Hypothalamus (tissue), 51 donors: ENCODE measurements at regions not wholly inside any gene's neighbourhood (a gene's known extent, or its start where the extent isn't known, plus 50 kb on each side); places are given as distances from the start of the nearest gene placed in this dataset.

Experiments used
- DNase-seq, 51 donors: peaks; one replicate each; lab custom pipeline; 2025; lab: John Stamatoyannopoulos, UW

DNA sequence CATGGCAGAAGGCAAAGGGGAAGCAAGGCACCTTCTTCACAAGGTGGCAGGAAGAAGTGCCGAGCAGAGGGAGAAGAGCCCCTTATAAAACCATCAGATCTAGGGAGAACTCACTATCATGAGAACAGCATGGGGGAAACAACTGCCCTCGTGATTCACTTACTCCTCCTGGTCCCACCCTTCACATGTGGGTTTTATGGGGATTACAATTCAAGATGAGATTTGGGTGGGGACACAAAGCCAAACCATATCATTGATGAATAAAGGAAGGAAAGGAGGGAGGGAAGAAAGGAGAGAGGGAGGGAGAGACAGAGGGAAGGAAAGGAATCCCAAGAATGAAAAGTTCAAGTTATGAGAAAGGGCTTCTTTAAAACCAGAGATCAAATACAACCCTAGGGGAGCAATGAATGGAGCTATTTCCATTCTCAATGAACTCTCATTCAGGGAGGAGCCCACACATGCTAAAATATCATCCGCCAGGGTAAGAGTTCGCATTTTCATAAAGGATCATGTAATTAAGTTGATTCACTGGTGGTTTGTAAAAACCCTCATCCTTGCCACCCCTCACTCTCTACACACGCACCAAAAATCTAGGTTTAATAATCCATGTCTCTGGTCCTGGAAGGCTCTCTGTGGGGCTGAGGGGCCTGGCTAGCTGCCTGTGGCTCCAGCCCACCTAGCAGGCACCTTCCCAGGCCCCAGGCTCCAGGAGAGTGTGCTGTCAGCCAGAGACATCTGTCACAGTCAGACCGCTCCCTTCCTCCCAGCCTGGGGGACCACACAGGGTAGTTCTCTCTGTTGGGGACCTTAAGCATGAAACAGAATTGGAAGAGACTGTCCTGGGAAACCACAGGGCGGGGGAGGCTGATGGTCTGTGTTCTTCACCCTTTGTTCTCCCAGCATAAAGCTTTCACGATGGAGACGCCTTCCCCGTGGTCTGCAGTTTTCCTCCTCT, 94.0 kb downstream of the CCDC185 start:
- no peak for DNase-seq

- no peak for DNase-seq
Observed at GRCh38 chr1:223487887-223488259, 94.7 kb downstream of the CCDC185 start.

GRCh38 chr1:223489439-223489838, 96.2 kb downstream of the CCDC185 start:
- no peak for DNase-seq

- DNase-seq, result no peak
Observed at GRCh38 chr1:223490256-223490655, 97.0 kb downstream of the CCDC185 start.
